Activated gamma-delta T cell treated with Interleukin-2 at 50 U/mL for 16 hours (primary cell): ENCODE measurements at regions not wholly inside any gene's neighbourhood (a gene's known extent, or its start where the extent isn't known, plus 50 kb on each side); places are given as distances from the start of the nearest gene placed in this dataset.

Experiments
- DNase-seq: peaks from one replicate; pipeline ENCODE4 v3.0.0-alpha.2; 2020

GRCh38 chr9:4382722-4383317 lies 83.0 kb upstream of the GLIS3 start:
- DNase-seq = no peak

- DNase-seq = no peak
Measured at GRCh38 chr9:4381744-4382143, 81.9 kb upstream of the GLIS3 start.

- DNase-seq = no peak
Measured at GRCh38 chr9:4380406-4380805, 80.5 kb upstream of the GLIS3 start.

GRCh38 chr9:4375424-4376200 lies 75.7 kb upstream of the GLIS3 start:
- no peak for DNase-seq

- no peak for DNase-seq
Measured at GRCh38 chr9:4371108-4371507, 71.2 kb upstream of the GLIS3 start.

GRCh38 chr9:4370501-4370900 lies 70.6 kb upstream of the GLIS3 start:
- DNase-seq = no peak

GRCh38 chr9:4366591-4367330 lies 66.9 kb upstream of the GLIS3 start:
- no peak for DNase-seq

GRCh38 chr9:4365055-4365454 lies 65.2 kb upstream of the GLIS3 start:
- no peak for DNase-seq

- DNase-seq = no peak
Measured at GRCh38 chr9:4362281-4362680, 62.4 kb upstream of the GLIS3 start.

GRCh38 chr9:4359016-4359415 lies 59.1 kb upstream of the GLIS3 start:
- DNase-seq = no peak

GRCh38 chr9:4357929-4358328 lies 58.1 kb upstream of the GLIS3 start:
- no peak for DNase-seq

- DNase-seq = no peak
Measured at GRCh38 chr9:4356306-4356705, 56.4 kb upstream of the GLIS3 start.

GRCh38 chr9:4353236-4353635 lies 53.4 kb upstream of the GLIS3 start:
- DNase-seq = no peak

GRCh38 chr9:4349816-4350418 lies 50.0 kb upstream of the GLIS3 start:
- DNase-seq = no peak
